G401.6 (cell line): ENCODE measurements at regions not wholly inside any gene's neighbourhood (a gene's known extent, or its start where the extent isn't known, plus 50 kb on each side); places are given as distances from the start of the nearest gene placed in this dataset.
"Not testable (repeated sequence)": the region's sequence is repeated elsewhere in the genome, so short reads cannot be mapped to it uniquely, and the experiment has no call there.

Source experiments
- FAIRE-seq: peaks from 2 replicates; lab custom pipeline; 2012; peaks lifted over from hg19 to GRCh38; lab: Jason Lieb, UNC

DNA sequence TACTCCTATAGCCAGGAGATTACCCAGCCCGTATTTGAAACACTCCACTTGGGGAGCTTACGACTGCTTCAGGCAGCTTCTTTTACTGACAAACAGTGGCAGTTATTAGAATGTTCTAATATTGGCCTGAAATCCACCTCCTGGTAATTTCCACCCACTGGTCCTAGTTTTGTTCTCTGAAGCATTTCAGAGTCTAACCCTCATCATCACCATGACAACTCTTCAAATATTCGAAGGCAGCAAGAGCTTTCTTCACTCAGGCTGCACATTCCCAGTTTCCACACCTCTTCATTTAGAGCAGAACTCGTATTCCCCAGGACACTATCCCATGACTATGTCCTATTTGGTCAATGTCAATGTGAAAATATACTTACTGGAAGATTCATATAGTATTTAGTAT, 325.6 kb downstream of the UBE3D start:
- FAIRE-seq: no peak

DNA sequence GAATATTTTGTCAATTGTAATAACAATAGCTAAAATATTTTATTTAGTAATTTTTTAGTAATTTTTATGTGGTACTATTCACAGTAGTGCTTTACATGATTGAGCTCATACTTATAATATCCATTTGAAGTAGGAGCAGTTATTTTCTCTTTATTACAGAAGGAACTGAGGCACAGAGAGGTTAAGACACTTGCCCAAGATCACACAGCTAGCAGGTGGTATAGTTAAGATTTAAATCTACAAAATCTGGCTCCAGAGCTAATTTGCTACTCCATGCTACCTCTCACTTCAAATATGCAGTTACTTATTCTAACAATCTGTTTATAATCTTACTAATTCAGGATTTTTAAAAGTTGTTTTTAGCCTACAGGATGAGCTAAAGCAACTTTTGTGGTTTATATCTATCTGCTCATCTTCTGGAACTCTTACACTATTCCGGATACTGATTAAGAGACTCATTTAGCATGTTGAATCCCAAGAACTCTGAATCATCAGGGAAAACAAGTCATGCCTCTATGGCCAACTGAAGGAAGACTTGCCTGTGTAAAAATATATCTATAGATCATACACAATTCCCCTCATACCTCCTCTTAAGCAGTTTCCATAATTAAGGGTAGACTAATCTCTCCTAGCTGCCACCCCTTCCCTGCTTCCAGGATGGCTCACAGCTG, 324.2 kb downstream of the UBE3D start:
- FAIRE-seq: no peak

DNA sequence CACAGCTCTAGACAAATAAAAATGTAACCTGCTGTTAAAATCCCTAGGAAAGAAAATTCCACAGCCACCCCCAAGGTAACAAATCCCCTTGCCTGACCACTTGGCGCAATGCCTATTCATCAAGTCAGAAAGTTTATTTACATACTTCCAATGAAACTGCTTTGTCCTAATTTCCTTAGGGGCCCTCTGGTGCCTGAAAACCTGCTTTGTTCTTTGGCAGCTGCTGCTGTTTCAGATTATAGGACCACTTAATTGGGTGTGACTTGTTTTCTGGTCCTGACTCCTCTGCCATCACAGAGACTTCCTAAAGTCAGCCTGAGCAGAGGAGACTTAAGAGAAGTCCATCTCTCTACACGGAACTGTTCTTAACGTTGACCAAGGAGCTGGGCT, 323.6 kb downstream of the UBE3D start:
- no peak for FAIRE-seq

- FAIRE-seq: no peak
These were observed 321.2 kb downstream of the UBE3D start for GRCh38 chr6:82744286-82745015.

DNA sequence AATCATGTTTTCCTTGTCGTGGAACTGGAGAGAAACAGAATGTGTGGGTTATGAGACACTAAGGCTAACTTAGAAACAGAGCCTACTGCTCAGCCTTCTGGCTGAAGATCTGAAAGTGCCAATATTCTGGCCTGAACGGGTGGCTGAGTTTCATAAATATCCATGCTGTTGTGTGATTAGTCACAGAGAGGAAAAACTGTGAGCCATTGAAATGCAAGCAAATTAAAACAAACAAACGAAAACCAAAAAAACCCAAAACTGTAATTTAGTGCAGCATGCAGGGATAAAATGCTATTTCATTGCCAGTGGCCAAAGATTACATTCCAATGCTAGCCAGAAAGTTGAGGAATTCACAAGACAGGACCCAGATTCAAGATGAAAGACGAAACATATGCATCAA, 315.1 kb downstream of the UBE3D start:
- no peak for FAIRE-seq

- FAIRE-seq: no peak
These were observed 313.9 kb downstream of the UBE3D start for GRCh38 chr6:82751718-82752117.

DNA sequence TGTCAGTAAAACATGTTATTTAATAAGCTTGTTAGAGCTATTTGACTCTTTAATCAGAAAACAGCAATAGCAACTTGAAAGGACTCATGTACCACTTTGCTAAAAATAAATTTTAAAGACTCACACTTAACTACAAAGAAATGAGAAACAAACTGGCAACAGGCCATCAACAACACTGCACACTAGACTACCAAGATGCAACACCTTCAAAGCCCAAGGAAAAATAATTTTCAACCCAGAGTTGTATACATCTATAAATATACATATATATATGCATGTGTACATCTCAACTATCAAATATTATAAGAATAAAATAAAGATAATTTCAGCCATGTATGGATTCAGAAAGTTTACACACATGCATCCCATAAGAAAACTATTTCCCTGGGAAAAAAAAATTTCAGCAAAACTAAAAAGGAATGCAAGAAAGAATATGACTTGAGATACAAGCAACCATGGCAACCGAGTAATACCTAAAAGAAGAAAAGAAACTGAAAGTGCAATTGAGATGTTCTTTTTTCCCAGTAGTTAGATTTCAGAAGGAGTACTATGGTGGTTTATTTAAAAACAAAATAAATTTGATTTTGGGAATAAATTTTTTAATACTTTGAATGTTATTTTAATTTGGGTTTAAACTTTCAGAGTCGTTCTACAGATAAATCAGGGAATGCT, 303.8 kb downstream of the UBE3D start:
- no peak for FAIRE-seq

DNA sequence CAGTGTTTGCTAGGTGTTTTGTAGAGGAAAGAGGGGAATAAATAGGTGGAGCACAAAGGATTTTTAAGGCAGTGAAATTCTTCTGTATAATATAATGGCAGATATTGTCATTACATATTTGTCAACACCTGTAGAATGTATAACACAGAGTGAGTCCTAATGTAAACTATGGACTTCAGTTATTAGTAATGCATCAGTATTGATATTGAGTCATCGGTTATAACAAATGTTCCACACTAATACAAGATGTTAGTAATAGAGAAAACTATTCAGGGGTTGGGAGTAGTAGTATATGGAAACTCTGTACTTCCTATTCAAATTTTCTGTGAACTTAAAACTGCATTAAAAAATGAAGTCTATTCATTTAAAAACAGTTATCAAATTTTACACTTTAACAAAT, 299.2 kb downstream of the UBE3D start:
- FAIRE-seq: no peak

DNA sequence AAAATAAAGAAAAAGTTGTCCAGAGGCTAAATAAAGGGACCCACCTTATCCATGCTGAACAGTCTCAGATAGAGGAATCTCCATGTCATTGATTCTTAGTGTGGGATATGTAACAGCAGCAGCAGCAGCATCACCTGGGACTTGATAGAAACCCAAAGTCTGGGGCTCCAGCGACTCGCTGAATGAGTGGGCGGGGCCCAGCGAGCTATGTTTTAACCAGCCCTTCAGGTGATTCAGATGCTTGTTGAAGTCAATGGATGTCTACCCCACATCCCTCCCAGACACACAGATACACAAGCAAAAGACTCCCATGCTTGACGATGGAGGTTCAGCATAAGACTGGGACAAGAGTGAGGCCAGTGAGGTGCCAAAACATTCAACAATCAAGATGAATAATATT, 298.6 kb downstream of the UBE3D start:
- FAIRE-seq: no peak

DNA sequence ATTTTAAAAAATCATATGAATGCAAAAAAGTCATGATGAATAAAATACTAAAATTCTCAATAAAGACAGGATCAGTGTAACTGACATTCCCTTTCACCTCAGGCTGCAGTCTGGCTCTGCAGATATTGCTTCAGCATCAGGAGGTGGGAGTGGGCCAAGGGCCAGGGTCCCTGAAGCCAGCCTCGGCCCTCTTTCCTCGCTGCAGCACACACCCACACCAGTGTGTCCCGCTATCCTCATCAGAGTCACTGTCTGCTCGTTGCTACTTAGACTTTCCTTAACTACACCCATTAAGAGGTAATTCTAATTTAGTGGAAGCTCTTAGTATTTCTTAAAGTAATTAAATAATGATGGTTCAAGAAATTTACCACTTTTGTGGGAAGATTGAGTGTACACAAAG, 298.2 kb downstream of the UBE3D start:
- no peak for FAIRE-seq

DNA sequence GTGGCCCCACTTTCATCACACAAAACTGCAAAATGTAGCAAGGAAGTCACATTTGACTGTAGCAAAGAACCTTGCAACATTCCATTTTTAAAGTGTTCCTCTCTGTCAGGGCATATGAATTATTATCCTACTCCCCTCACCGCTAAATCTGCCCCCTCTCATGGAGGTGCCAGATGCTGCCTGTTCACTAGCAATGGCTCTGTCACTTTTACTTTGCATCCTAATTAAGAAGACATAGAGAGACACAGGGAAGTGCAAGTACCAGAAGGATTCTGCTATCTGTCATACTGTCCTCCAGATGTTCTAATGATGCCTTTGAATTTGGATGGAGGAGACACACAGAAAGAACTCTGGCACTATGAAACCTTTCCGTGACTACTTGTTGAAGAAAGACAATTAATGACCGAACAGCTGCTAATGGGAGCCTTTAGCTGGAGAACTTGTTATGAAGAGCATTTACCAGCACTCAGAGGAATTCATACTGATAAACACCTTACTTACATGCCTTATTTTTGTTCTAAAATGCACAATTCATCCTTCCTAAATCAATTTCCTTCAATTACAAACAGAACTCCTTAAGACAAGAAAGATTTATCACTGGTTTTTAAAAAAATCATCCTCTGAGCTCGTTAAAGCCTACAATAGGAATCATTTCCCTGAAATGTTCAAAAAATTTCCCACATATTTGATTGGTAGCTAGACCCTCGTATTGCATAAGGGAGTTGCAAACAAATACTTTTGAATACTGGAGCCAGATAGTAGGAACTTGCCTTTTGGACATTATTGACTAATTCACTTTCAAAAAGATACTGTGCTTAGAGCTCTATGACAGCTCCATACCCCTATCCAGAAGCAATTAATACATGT, 292.6 kb downstream of the UBE3D start:
- no peak for FAIRE-seq

DNA sequence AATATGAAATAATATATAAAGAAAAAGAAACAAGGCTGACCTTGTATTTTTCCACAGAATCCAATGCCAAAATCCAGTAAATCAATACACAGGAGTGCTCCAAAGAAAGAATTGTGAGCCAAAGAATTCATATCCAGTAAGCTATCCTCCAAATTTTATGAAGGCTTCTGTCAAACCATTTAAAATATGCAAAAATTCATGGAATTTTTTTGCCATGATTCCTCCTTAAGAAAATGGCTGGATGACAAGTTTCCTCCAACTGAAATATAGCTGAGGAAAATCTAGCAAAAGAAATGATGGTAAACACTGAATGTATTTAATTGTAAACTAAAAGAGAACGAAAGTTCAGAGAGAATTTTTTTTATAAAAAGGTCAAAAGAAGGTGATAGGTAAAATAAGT, 290.3 kb downstream of the UBE3D start:
- FAIRE-seq: no peak

GRCh38 chr6:82775981-82776380, 289.7 kb downstream of the UBE3D start:
- no peak for FAIRE-seq

GRCh38 chr6:82779041-82779440, 286.6 kb downstream of the UBE3D start:
- no peak for FAIRE-seq

GRCh38 chr6:82780334-82780733, 285.3 kb downstream of the UBE3D start:
- no peak for FAIRE-seq

DNA sequence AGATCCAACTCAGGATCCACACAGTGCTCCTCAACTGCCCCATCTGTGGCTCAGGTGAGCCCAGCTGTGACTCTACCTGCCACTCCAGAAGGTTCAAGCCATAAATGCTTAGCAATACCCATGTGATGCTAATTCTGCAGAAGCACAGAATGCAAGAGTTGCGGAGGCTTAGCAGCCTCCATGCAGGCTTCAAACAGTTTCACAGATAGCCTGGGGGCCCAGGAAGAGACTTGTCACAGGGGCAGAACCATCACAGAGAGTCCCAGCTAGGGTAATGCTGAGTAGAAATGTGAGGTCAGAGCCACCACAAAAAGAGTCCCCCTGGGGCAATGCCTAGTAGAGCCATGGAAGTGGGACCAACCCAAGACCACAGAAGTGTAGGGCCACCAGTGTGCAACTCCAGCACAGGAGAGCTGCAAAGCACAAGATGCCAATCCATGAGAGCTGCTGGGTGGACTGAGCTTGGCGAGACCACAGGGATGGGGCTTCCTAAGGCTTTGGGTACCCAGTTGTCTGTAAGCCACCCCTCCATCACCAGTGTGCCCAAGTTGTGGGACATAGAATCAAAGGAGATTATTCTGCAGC, 283.9 kb downstream of the UBE3D start:
- FAIRE-seq: no peak

GRCh38 chr6:82783587-82784236, 281.9 kb downstream of the UBE3D start:
- FAIRE-seq: no peak

DNA sequence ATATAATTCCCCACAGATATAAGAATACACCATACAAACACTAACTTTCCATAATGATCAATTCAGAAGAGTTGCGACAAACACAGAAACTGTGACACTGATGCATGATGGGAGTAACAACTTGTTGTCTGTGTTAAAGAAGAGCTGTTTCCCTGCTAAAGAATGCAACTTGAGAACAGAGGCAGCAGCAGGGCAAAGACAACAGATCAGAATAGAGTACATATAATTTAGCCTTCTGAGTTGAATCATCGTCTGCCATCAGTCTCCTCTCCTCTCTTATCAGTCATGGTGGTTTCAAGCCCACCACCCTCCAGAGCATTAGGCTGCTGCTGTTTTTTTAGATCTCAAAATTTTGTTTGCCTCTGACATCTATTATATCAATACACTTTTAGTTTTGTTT, 280.4 kb downstream of the UBE3D start:
- FAIRE-seq: no peak

DNA sequence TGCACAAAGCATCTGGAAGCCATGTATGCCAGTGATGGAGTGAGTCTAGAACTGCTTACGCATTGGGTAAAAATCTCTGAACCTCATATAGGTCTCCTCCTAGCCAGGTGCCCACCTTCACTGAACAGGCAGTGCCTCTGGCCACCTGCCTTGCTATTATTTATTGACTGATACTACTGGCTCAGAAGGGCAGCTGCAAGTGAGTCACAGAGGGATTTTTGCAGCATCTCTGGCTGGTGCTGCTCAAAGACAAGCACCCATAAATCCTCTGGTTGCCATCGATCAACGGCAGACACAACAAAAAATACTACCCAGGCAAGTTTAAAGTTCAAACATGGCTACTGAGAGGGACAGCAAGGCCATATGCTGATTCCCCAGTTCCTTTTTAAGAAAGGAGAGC, 279.4 kb downstream of the UBE3D start:
- FAIRE-seq: no peak

GRCh38 chr6:82795940-82796339, 269.7 kb downstream of the UBE3D start:
- FAIRE-seq: no peak

DNA sequence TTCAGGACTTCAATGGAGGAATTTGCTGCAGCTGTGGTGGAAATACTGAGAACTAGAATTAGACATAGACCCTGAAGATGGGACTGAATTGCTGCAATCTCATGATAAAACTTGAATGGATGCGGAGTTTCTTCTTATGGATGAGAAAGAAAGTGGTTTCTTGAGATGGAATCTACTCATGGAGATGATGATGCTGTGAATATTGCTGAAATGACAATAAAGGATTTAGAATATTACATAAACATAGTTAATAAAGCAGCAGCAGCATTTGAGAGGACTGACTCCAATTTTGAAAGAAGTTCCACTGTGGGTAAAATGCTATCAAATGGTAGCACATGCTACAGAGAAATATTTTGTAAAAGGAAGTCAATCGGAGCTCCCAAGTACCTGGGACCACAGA, 264.6 kb downstream of the UBE3D start:
- FAIRE-seq: no peak

- FAIRE-seq: not testable (repeated sequence)
These were observed 249.4 kb downstream of the UBE3D start for GRCh38 chr6:82816243-82816642.
